B cell (primary cell): ENCODE measurements at regions not wholly inside any gene's neighbourhood (a gene's known extent, or its start where the extent isn't known, plus 50 kb on each side); places are given as distances from the start of the nearest gene placed in this dataset.

Source experiments
- ATAC-seq: fragments of 200-7000 bp; cut with Tn5 transposase; one replicate; pipeline ENCODE4 v1.10.0; 2021; ENCODE audit warnings: low read depth, mild to moderate bottlenecking, moderate number of reproducible peaks, moderate library complexity
- CTCF ChIA-PET: fragments of 350-600 bp; sonication (Branson Sonifier 250); formaldehyde crosslinking; loops from one replicate; lab custom pipeline; 2021; ENCODE audit warnings: antibody characterized with exemption, inconsistent platforms; lab: Charles Lee
- POLR2A ChIA-PET: fragments of 350-600 bp; sonication (Branson Sonifier 250); formaldehyde crosslinking; loops from one replicate; lab custom pipeline; 2021; ENCODE audit warnings: antibody characterized with exemption; lab: Charles Lee
- DNase-seq: peaks from one replicate; pipeline ENCODE4 v3.0.0; 2013
- H2AFZ ChIP-seq: 2 replicates; pipeline ENCODE4 v1.6.1; 2012; ENCODE audit warnings: mild to moderate bottlenecking, low read depth, low read length; ENCODE audit not compliant: insufficient read depth, poor library complexity, severe bottlenecking
- H3K27ac ChIP-seq, 2 donors: 1 replicate in 1 of 2; 2 replicates in 1 of 2; pipeline ENCODE4 v1.5.1; 2012 to 2013; ENCODE audit warnings: low read length in 2 of 2, mild to moderate bottlenecking in 2 of 2, moderate library complexity in 1 of 2
- H3K27me3 ChIP-seq, 4 experiments: fragments of 200-600 bp in 1 of 4; sonication (generic) in 1 of 4; replicated peaks in 1 of 4; 1 replicate in 2 of 4; 2 replicates in 2 of 4; pipeline versions ENCODE4 v1.6.1 to v1.7.0; 2013 to 2016; ENCODE audit warnings: low read length in 3 of 4, mild to moderate bottlenecking in 2 of 4, mixed read lengths in 1 of 4, moderate library complexity in 1 of 4; ENCODE audit not compliant: insufficient read depth in 4 of 4, control insufficient read depth in 3 of 4; ENCODE audit errors: control extremely low read depth in 1 of 4
- H3K36me3 ChIP-seq, 2 experiments: replicated peaks in 1 of 2; 1 replicate in 1 of 2; 2 replicates in 1 of 2; pipeline versions ENCODE4 v1.6.1 to v1.7.1; 2013; ENCODE audit warnings: low read length in 1 of 2; ENCODE audit not compliant: insufficient read depth in 2 of 2, control insufficient read depth in 1 of 2; ENCODE audit errors: control extremely low read depth in 1 of 2, extremely low read depth in 1 of 2
- H3K4me1 ChIP-seq, 2 donors: fragments of 200-600 bp in 1 of 2; sonication (generic) in 1 of 2; 1 replicate in 1 of 2; 2 replicates in 1 of 2; pipeline versions ENCODE4 v1.5.1 to v1.6.1; 2013 to 2017; ENCODE audit warnings: low read length in 2 of 2; ENCODE audit not compliant: control insufficient read depth in 2 of 2, insufficient read depth in 2 of 2
- H3K4me2 ChIP-seq: replicated peaks from 2 replicates; pipeline ENCODE3; 2012; ENCODE audit warnings: mild to moderate bottlenecking, low read depth, low read length; ENCODE audit not compliant: poor library complexity, severe bottlenecking
- H3K4me3 ChIP-seq, 5 experiments: fragments of 200-600 bp in 1 of 5; sonication (generic) in 1 of 5; 1 replicate in 3 of 5; 2 replicates in 2 of 5; pipeline versions ENCODE4 v1.5.1 to v1.7.0; 2011 to 2016; ENCODE audit warnings: low read length in 4 of 5, mild to moderate bottlenecking in 4 of 5, low read depth in 2 of 5, control low read depth in 1 of 5, moderate library complexity in 1 of 5; ENCODE audit not compliant: insufficient read depth in 1 of 5; ENCODE audit errors: control extremely low read depth in 1 of 5, extremely low read depth in 1 of 5
- H3K79me2 ChIP-seq: fragments of 200-600 bp; sonication (generic); one replicate; pipeline ENCODE4 v1.6.0; 2016; ENCODE audit warnings: low read length; ENCODE audit not compliant: control insufficient read depth, insufficient read depth
- H3K9ac ChIP-seq: fragments of 200-600 bp; sonication (generic); 2 replicates; pipeline ENCODE4 v1.6.1; 2017; ENCODE audit warnings: mild to moderate bottlenecking, low read length, moderate library complexity
- H3K9me3 ChIP-seq, 3 donors: one replicate each; pipeline versions ENCODE4 v1.6.1 to v1.7.1; 2013; ENCODE audit warnings: low read length in 2 of 3; ENCODE audit not compliant: control insufficient read depth in 2 of 3, insufficient read depth in 1 of 3; ENCODE audit errors: control extremely low read depth in 1 of 3
- H4K20me1 ChIP-seq: 2 replicates; pipeline ENCODE4 v1.6.0; 2012; ENCODE audit warnings: mild to moderate bottlenecking, low read length; ENCODE audit not compliant: insufficient read depth, control insufficient read depth, poor library complexity, severe bottlenecking
- H3K27ac Mint-ChIP-seq: one replicate; pipeline ENCODE4 v1.8.0; 2021; ENCODE audit warnings: mixed read lengths
- H3K27me3 Mint-ChIP-seq: one replicate; pipeline ENCODE4 v1.8.0; 2021; ENCODE audit warnings: mixed read lengths
- H3K4me1 Mint-ChIP-seq: one replicate; pipeline ENCODE4 v1.8.0; 2021; ENCODE audit warnings: mixed read lengths
- H3K4me3 Mint-ChIP-seq: one replicate; pipeline ENCODE4 v1.8.0; 2021; ENCODE audit warnings: mixed read lengths
- H3K9me3 Mint-ChIP-seq: one replicate; pipeline ENCODE4 v1.8.0; 2022; ENCODE audit warnings: mixed read lengths; ENCODE audit not compliant: insufficient read depth
- CTCF ChIP-seq: fragments of 200-600 bp; IDR thresholded peaks from one replicate; pipeline ENCODE4 v1.8.0; 2022; ENCODE audit warnings: antibody characterized with exemption, mild to moderate bottlenecking
- EZH2 ChIP-seq: IDR thresholded peaks from 2 replicates; pipeline ENCODE4 v1.6.1; 2012; ENCODE audit warnings: borderline replicate concordance, low read depth, mild to moderate bottlenecking, moderate library complexity, low read length; ENCODE audit not compliant: insufficient read depth, poor library complexity, severe bottlenecking
- WGBS: methylation state at CpG from one replicate; pipeline ENCODE4 v1.1.5; 2013; ENCODE audit warnings: missing lambda C conversion rate; ENCODE audit not compliant: insufficient coverage; 5-methylcytosine and 5-hydroxymethylcytosine counted together
- intact Hi-C: fragments of 100-400 bp; cut with micrococcal nuclease; formaldehyde crosslinking; loops from one replicate; pipeline ENCODE4 v1.10.0; 2022

GRCh38 chr2:182646763-182647498 is 69.1 kb upstream of the DNAJC10 start:
- intact Hi-C loops: no loop called here
- TF ChIP-seq CTCF: no peak
- no peak for TF ChIP-seq EZH2
- CTCF ChIA-PET: interaction anchor here (0.7 to 1.3 kb wide), 3 partner anchors 155 to 461 kb away, joined by 3 to 5 read pairs (median 4); no protein-coding TSS in a partner anchor

GRCh38 chr2:182647499-182647787 is 68.6 kb upstream of the DNAJC10 start:
- H3K27ac ChIP-seq: no peak overlapping the region
- H3K4me2 ChIP-seq: no peak overlapping the region
- H3K27me3 ChIP-seq: no peaks in the 10 kb centered on the region
- H4K20me1 ChIP-seq: no peaks in the 10 kb centered on the region
- ATAC-seq (no peak), DNase-seq (no peak)
- Mint-ChIP-seq H3K27me3 (no peaks in the 10 kb centered on the region), H3K27ac (no peak overlapping the region), H3K9me3 (no peaks in the 10 kb centered on the region), H3K4me3 (no peak overlapping the region), H3K4me1 (peaks cover under 1% of the 10 kb centered on the region)
- no peak overlapping the region for H3K4me3 ChIP-seq
- H3K36me3 ChIP-seq: no peaks in the 10 kb centered on the region
- no peak overlapping the region for H2AFZ ChIP-seq
- CTCF ChIA-PET: interaction anchor here (1.2 to 1.3 kb wide), 3 partner anchors 10 to 462 kb away, joined by 3 to 5 read pairs (median 4); no protein-coding TSS in a partner anchor
- 100% methylated on average over 1 of the region's 2 CpGs for WGBS
- POLR2A ChIA-PET: no interaction called here
- no peaks in the 10 kb centered on the region for H3K79me2 ChIP-seq
- no peaks in the 10 kb centered on the region for H3K4me1 ChIP-seq
- no peak overlapping the region for H3K9ac ChIP-seq
- no peak for TF ChIP-seq EZH2
- no peak for TF ChIP-seq CTCF
- no peaks in the 10 kb centered on the region for H3K9me3 ChIP-seq
- intact Hi-C loops: no loop called here

More at GRCh38 chr2:182646763-182647498, 69.1 kb upstream of the DNAJC10 start:
- Histone ChIP-seq H3K79me2 (no peaks in the 10 kb centered on the region), H3K27me3 (no peaks in the 10 kb centered on the region), H4K20me1 (no peaks in the 10 kb centered on the region), H3K9me3 (no peaks in the 10 kb centered on the region), H3K36me3 (no peaks in the 10 kb centered on the region), H3K4me3 (no peak overlapping the region), H3K4me1 (no peaks in the 10 kb centered on the region), H2AFZ (no peak overlapping the region), H3K9ac (no peak overlapping the region), H3K27ac (no peak overlapping the region), H3K4me2 (no peak overlapping the region)
- Mint-ChIP-seq H3K9me3 (no peaks in the 10 kb centered on the region), H3K27me3 (no peaks in the 10 kb centered on the region), H3K4me3 (no peak overlapping the region), H3K27ac (no peak overlapping the region), H3K4me1 (peaks cover 2% of the 10 kb centered on the region)
- POLR2A ChIA-PET: no interaction called here
- DNase-seq (no peak), ATAC-seq (no peak)
- 80% methylated on average over 1 of the region's 5 CpGs for WGBS
